ENCODE measurements at regions not wholly inside any gene's neighbourhood (a gene's known extent, or its start where the extent isn't known, plus 50 kb on each side); places are given as distances from the start of the nearest gene placed in this dataset.

DNA sequence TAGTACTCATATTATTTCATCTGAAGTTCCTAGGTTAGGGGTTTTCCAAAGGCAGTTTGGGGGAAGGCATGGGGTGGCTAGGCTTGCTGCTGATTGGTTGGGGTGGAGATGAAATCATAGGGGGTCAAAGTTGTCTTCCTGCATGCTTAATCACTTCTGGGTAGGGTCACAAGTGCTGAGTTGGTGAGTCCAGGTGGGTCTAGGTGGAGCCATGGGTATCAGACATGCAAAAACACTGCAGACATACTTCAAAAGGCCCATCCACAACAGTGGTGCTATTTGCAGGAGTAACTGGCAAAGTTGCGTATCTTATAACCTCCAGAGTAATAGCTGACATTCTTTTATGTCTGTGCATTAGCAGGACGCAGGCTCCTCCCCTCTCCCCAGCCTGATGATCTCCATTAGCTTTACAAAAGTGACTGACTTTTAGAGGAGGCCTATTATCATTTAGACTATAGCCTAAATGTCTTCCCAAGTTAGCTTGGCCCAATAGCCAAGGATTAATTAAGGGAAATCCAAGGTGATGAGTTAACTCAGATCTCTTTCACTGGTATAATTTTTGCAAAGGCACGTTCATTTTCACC, 374.4 kb upstream of the PRMT6 start:
- TF ChIP-seq BRCA1 (CRISPR knock-in tag; IDR thresholded peaks at IDR 0.05) (no peak), PTBP1 (IDR thresholded peaks at IDR 0.05; ENCODE audit: low read depth, low read length, poor library complexity, severe bottlenecking) (no peak), FIP1L1 (IDR thresholded peaks at IDR 0.05; ENCODE audit: borderline replicate concordance, insufficient read depth, low read depth, low read length) (no peak), ZNF839 (CRISPR knock-in tag; IDR thresholded peaks at IDR 0.05; ENCODE audit: borderline replicate concordance) (no peak), CREB1 (IDR thresholded peaks at IDR 0.05) (no peak), CREB1 (CRISPR knock-in tag; IDR thresholded peaks at IDR 0.05) (no peak), EP300 (IDR thresholded peaks at IDR 0.05; ENCODE audit: low read depth in 2 of 2, low read length in 2 of 2) (no peak), EP300 (CRISPR knock-in tag; IDR thresholded peaks at IDR 0.05; ENCODE audit: borderline replicate concordance) (no peak), ZNF33A (CRISPR knock-in tag; IDR thresholded peaks at IDR 0.05; ENCODE audit: borderline replicate concordance) (no peak), KDM4B (CRISPR knock-in tag; IDR thresholded peaks at IDR 0.05) (no peak)
- TF ChIP-seq, protein P1, sequence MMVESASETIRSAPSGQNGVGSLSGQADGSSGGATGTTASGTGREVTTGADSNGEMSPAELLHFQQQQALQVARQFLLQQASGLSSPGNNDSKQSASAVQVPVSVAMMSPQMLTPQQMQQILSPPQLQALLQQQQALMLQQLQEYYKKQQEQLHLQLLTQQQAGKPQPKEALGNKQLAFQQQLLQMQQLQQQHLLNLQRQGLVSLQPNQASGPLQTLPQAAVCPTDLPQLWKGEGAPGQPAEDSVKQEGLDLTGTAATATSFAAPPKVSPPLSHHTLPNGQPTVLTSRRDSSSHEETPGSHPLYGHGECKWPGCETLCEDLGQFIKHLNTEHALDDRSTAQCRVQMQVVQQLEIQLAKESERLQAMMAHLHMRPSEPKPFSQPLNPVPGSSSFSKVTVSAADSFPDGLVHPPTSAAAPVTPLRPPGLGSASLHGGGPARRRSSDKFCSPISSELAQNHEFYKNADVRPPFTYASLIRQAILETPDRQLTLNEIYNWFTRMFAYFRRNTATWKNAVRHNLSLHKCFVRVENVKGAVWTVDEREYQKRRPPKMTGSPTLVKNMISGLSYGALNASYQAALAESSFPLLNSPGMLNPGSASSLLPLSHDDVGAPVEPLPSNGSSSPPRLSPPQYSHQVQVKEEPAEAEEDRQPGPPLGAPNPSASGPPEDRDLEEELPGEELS (CRISPR knock-in tag; IDR thresholded peaks at IDR 0.05), result no peak
- TF ChIP-seq, protein P2, sequence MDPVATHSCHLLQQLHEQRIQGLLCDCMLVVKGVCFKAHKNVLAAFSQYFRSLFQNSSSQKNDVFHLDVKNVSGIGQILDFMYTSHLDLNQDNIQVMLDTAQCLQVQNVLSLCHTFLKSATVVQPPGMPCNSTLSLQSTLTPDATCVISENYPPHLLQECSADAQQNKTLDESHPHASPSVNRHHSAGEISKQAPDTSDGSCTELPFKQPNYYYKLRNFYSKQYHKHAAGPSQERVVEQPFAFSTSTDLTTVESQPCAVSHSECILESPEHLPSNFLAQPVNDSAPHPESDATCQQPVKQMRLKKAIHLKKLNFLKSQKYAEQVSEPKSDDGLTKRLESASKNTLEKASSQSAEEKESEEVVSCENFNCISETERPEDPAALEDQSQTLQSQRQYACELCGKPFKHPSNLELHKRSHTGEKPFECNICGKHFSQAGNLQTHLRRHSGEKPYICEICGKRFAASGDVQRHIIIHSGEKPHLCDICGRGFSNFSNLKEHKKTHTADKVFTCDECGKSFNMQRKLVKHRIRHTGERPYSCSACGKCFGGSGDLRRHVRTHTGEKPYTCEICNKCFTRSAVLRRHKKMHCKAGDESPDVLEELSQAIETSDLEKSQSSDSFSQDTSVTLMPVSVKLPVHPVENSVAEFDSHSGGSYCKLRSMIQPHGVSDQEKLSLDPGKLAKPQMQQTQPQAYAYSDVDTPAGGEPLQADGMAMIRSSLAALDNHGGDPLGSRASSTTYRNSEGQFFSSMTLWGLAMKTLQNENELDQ (CRISPR knock-in tag; IDR thresholded peaks at IDR 0.05; ENCODE audit: borderline replicate concordance), result no peak
- TF ChIP-seq, protein P3, sequence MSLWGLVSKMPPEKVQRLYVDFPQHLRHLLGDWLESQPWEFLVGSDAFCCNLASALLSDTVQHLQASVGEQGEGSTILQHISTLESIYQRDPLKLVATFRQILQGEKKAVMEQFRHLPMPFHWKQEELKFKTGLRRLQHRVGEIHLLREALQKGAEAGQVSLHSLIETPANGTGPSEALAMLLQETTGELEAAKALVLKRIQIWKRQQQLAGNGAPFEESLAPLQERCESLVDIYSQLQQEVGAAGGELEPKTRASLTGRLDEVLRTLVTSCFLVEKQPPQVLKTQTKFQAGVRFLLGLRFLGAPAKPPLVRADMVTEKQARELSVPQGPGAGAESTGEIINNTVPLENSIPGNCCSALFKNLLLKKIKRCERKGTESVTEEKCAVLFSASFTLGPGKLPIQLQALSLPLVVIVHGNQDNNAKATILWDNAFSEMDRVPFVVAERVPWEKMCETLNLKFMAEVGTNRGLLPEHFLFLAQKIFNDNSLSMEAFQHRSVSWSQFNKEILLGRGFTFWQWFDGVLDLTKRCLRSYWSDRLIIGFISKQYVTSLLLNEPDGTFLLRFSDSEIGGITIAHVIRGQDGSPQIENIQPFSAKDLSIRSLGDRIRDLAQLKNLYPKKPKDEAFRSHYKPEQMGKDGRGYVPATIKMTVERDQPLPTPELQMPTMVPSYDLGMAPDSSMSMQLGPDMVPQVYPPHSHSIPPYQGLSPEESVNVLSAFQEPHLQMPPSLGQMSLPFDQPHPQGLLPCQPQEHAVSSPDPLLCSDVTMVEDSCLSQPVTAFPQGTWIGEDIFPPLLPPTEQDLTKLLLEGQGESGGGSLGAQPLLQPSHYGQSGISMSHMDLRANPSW (CRISPR knock-in tag; IDR thresholded peaks at IDR 0.05; ENCODE audit: borderline replicate concordance), result no peak
- TF ChIP-seq, protein P4, sequence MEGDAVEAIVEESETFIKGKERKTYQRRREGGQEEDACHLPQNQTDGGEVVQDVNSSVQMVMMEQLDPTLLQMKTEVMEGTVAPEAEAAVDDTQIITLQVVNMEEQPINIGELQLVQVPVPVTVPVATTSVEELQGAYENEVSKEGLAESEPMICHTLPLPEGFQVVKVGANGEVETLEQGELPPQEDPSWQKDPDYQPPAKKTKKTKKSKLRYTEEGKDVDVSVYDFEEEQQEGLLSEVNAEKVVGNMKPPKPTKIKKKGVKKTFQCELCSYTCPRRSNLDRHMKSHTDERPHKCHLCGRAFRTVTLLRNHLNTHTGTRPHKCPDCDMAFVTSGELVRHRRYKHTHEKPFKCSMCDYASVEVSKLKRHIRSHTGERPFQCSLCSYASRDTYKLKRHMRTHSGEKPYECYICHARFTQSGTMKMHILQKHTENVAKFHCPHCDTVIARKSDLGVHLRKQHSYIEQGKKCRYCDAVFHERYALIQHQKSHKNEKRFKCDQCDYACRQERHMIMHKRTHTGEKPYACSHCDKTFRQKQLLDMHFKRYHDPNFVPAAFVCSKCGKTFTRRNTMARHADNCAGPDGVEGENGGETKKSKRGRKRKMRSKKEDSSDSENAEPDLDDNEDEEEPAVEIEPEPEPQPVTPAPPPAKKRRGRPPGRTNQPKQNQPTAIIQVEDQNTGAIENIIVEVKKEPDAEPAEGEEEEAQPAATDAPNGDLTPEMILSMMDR (CRISPR knock-in tag; IDR thresholded peaks at IDR 0.05), result no peak
